ENCODE measurements at regions not wholly inside any gene's neighbourhood (a gene's known extent, or its start where the extent isn't known, plus 50 kb on each side); places are given as distances from the start of the nearest gene placed in this dataset.

- Mint-ChIP-seq H3K27me3 (peaks cover 17% of the 10 kb centered on the region), H3K4me3 (no peak overlapping the region), H3K4me1 (no peaks in the 10 kb centered on the region), H3K27ac (no peak overlapping the region), H3K9me3 (no peaks in the 10 kb centered on the region), H3K36me3 (no peaks in the 10 kb centered on the region)
- no peak for ATAC-seq
Observed at GRCh38 chr11:119852741-119853140, 123.7 kb upstream of the NECTIN1 start.

GRCh38 chr11:119850822-119851409, 121.9 kb upstream of the NECTIN1 start:
- Mint-ChIP-seq H3K27me3 (peaks cover 11% of the 10 kb centered on the region), H3K36me3 (no peaks in the 10 kb centered on the region), H3K9me3 (no peaks in the 10 kb centered on the region), H3K4me3 (no peak overlapping the region), H3K4me1 (no peaks in the 10 kb centered on the region), H3K27ac (no peak overlapping the region)
- no peak for ATAC-seq

- Mint-ChIP-seq H3K4me1 (no peaks in the 10 kb centered on the region), H3K4me3 (no peak overlapping the region), H3K36me3 (no peaks in the 10 kb centered on the region), H3K9me3 (no peaks in the 10 kb centered on the region), H3K27ac (no peak overlapping the region), H3K27me3 (peaks cover 15% of the 10 kb centered on the region)
- no peak for ATAC-seq
Observed at GRCh38 chr11:119849872-119850271, 120.9 kb upstream of the NECTIN1 start.

- H3K9me3 Mint-ChIP-seq: no peaks in the 10 kb centered on the region
- no peaks in the 10 kb centered on the region for H3K4me1 Mint-ChIP-seq
- H3K27ac Mint-ChIP-seq: no peak overlapping the region
- H3K36me3 Mint-ChIP-seq: no peaks in the 10 kb centered on the region
- H3K27me3 Mint-ChIP-seq: peaks cover 22% of the 10 kb centered on the region
- no peak overlapping the region for H3K4me3 Mint-ChIP-seq
- no peak for ATAC-seq
Observed at GRCh38 chr11:119847853-119848252, 118.9 kb upstream of the NECTIN1 start.

GRCh38 chr11:119846374-119846773, 117.4 kb upstream of the NECTIN1 start:
- Mint-ChIP-seq H3K36me3 (no peaks in the 10 kb centered on the region), H3K27me3 (peaks cover 32% of the 10 kb centered on the region), H3K9me3 (no peaks in the 10 kb centered on the region), H3K27ac (no peak overlapping the region), H3K4me3 (no peak overlapping the region), H3K4me1 (no peaks in the 10 kb centered on the region)
- no peak for ATAC-seq

GRCh38 chr11:119845756-119846155, 116.8 kb upstream of the NECTIN1 start:
- Mint-ChIP-seq H3K36me3 (no peaks in the 10 kb centered on the region), H3K27ac (no peak overlapping the region), H3K27me3 (peaks cover 33% of the 10 kb centered on the region), H3K9me3 (no peaks in the 10 kb centered on the region), H3K4me3 (no peak overlapping the region), H3K4me1 (no peaks in the 10 kb centered on the region)
- no peak for ATAC-seq

- no peaks in the 10 kb centered on the region for H3K9me3 Mint-ChIP-seq
- no peaks in the 10 kb centered on the region for H3K36me3 Mint-ChIP-seq
- no peak for ATAC-seq
- H3K27me3 Mint-ChIP-seq: peaks cover 33% of the 10 kb centered on the region
- H3K4me1 Mint-ChIP-seq: no peaks in the 10 kb centered on the region
- H3K27ac Mint-ChIP-seq: no peak overlapping the region
- H3K4me3 Mint-ChIP-seq: no peak overlapping the region
Observed at GRCh38 chr11:119845305-119845704, 116.3 kb upstream of the NECTIN1 start.

- Mint-ChIP-seq H3K27ac (no peak overlapping the region), H3K9me3 (no peaks in the 10 kb centered on the region), H3K36me3 (no peaks in the 10 kb centered on the region), H3K27me3 (peaks cover 38% of the 10 kb centered on the region), H3K4me3 (no peak overlapping the region), H3K4me1 (no peaks in the 10 kb centered on the region)
- no peak for ATAC-seq
Observed at GRCh38 chr11:119844808-119845207, 115.8 kb upstream of the NECTIN1 start.

- Mint-ChIP-seq H3K4me1 (no peaks in the 10 kb centered on the region), H3K27me3 (peaks cover 47% of the 10 kb centered on the region), H3K9me3 (no peaks in the 10 kb centered on the region), H3K27ac (no peak overlapping the region), H3K36me3 (no peaks in the 10 kb centered on the region), H3K4me3 (no peak overlapping the region)
- ATAC-seq: no peak
Observed at GRCh38 chr11:119843877-119844276, 114.9 kb upstream of the NECTIN1 start.

GRCh38 chr11:119842731-119843130, 113.7 kb upstream of the NECTIN1 start:
- Mint-ChIP-seq H3K4me3 (no peak overlapping the region), H3K27ac (no peak overlapping the region), H3K27me3 (peaks cover 58% of the 10 kb centered on the region), H3K4me1 (no peaks in the 10 kb centered on the region), H3K36me3 (no peaks in the 10 kb centered on the region), H3K9me3 (no peaks in the 10 kb centered on the region)
- ATAC-seq: no peak

GRCh38 chr11:119839476-119840133, 110.6 kb upstream of the NECTIN1 start:
- H3K27me3 Mint-ChIP-seq: peaks cover 70% of the 10 kb centered on the region
- no peak overlapping the region for H3K27ac Mint-ChIP-seq
- no peaks in the 10 kb centered on the region for H3K36me3 Mint-ChIP-seq
- no peaks in the 10 kb centered on the region for H3K4me1 Mint-ChIP-seq
- H3K9me3 Mint-ChIP-seq: peaks cover 6% of the 10 kb centered on the region
- H3K4me3 Mint-ChIP-seq: no peak overlapping the region
- no peak for ATAC-seq

GRCh38 chr11:119835753-119836152, 106.8 kb upstream of the NECTIN1 start:
- H3K27me3 Mint-ChIP-seq: peaks cover 82% of the 10 kb centered on the region

GRCh38 chr11:119832202-119832935, 103.4 kb upstream of the NECTIN1 start:
- Mint-ChIP-seq H3K4me1 (no peaks in the 10 kb centered on the region), H3K27me3 (peaks cover 82% of the 10 kb centered on the region), H3K9me3 (peaks cover 4% of the 10 kb centered on the region), H3K4me3 (no peak overlapping the region), H3K36me3 (no peaks in the 10 kb centered on the region), H3K27ac (no peak overlapping the region)
- ATAC-seq: no peak

More at GRCh38 chr11:119835753-119836152, 106.8 kb upstream of the NECTIN1 start:
- no peak for ATAC-seq
- Mint-ChIP-seq H3K27ac (no peak overlapping the region), H3K9me3 (peaks cover 6% of the 10 kb centered on the region), H3K36me3 (no peaks in the 10 kb centered on the region), H3K4me1 (no peaks in the 10 kb centered on the region), H3K4me3 (no peak overlapping the region)

GRCh38 chr11:119831011-119831410, 102.0 kb upstream of the NECTIN1 start:
- Mint-ChIP-seq H3K36me3 (no peaks in the 10 kb centered on the region), H3K4me1 (no peaks in the 10 kb centered on the region), H3K27me3 (peaks cover 78% of the 10 kb centered on the region), H3K9me3 (no peaks in the 10 kb centered on the region), H3K27ac (no peak overlapping the region), H3K4me3 (no peak overlapping the region)
- ATAC-seq: no peak

GRCh38 chr11:119830400-119830799, 101.4 kb upstream of the NECTIN1 start:
- peaks cover 84% of the 10 kb centered on the region for H3K27me3 Mint-ChIP-seq
- no peaks in the 10 kb centered on the region for H3K36me3 Mint-ChIP-seq
- no peak overlapping the region for H3K4me3 Mint-ChIP-seq
- H3K9me3 Mint-ChIP-seq: peaks cover 4% of the 10 kb centered on the region
- no peaks in the 10 kb centered on the region for H3K4me1 Mint-ChIP-seq
- no peak for ATAC-seq
- H3K27ac Mint-ChIP-seq: no peak overlapping the region

- Mint-ChIP-seq H3K27ac (no peak overlapping the region), H3K4me1 (no peaks in the 10 kb centered on the region), H3K9me3 (peaks cover 4% of the 10 kb centered on the region), H3K27me3 (peaks cover 79% of the 10 kb centered on the region), H3K4me3 (no peak overlapping the region), H3K36me3 (no peaks in the 10 kb centered on the region)
- no peak for ATAC-seq
Observed at GRCh38 chr11:119829402-119829801, 100.4 kb upstream of the NECTIN1 start.

Measured in stimulated activated memory B cell treated with anti-CD40 and anti-IgM and Interleukin-4, amounts not matched to agents 10 μg/mL and 1 μg/mL and 100 μg/mL, for 72 hours (primary cell).